ENCODE measurements at regions not wholly inside any gene's neighbourhood (a gene's known extent, or its start where the extent isn't known, plus 50 kb on each side); places are given as distances from the start of the nearest gene placed in this dataset.

GRCh38 chr6:15962449-15962764, 166.5 kb upstream of the MYLIP start (continued):
- no peak for TF ChIP-seq ELF1 (IDR thresholded peaks at IDR 0.05; ENCODE audit: borderline replicate concordance, low read depth)
- no peak for TF ChIP-seq JUND (IDR thresholded peaks at IDR 0.05)
- no peak for TF ChIP-seq SP1 (IDR thresholded peaks at IDR 0.05; ENCODE audit: low read depth)
- no peak for TF ChIP-seq EZH2 (IDR thresholded peaks at IDR 0.05)
- TF ChIP-seq CBX3 (IDR thresholded peaks at IDR 0.05; ENCODE audit: low read depth), result no peak
- TF ChIP-seq POLR2AphosphoS5 (IDR thresholded peaks at IDR 0.05; ENCODE audit: low read depth, low read length), result no peak
- TF ChIP-seq EGR1 (IDR thresholded peaks at IDR 0.05; ENCODE audit: low read depth), result no peak

GRCh38 chr6:15961635-15962448, 167.0 kb upstream of the MYLIP start:
- H3K9me2 ChIP-seq (ENCODE audit: insufficient read depth), result no peaks in the 10 kb centered on the region
- H3K79me2 ChIP-seq (ENCODE audit: insufficient read depth, low read length), result no peaks in the 10 kb centered on the region
- H3K36me3 ChIP-seq (ENCODE audit: control insufficient read depth in 1 of 2, insufficient read depth in 2 of 2, low read length in 2 of 2), result no peaks in the 10 kb centered on the region
- BruUV-seq (replicated peaks), result no TSS peak
- ChIA-PET POLR2A (no interaction called here), CTCF (no interaction called here), RAD21 (ENCODE audit: low non-redundant PET in 1 of 2, low total read pairs in 2 of 2, uncharacterized antibody in 2 of 2, unreplicated experiment in 2 of 2) (no interaction called here)
- no peaks in the 10 kb centered on the region for H4K20me1 ChIP-seq (ENCODE audit: insufficient read depth)
- H2AFZ ChIP-seq (ENCODE audit: low read depth, low read length, poor library complexity, severe bottlenecking), result no peak overlapping the region
- H3K27me3 ChIP-seq (ENCODE audit: insufficient read depth, low read length), result no peaks in the 10 kb centered on the region
- intact Hi-C loops (cut with micrococcal nuclease), result no loop called here
- H3K4me3 ChIP-seq (replicated peaks in 1 of 2; ENCODE audit: low read depth in 1 of 2, low read length in 2 of 2), result no peak overlapping the region
- H3K27ac ChIP-seq (ENCODE audit: low read depth, low read length), result no peak overlapping the region
- no peak for DNase-seq (ENCODE audit: low read depth, low spot score)
- H3K4me1 ChIP-seq (ENCODE audit: control insufficient read depth in 1 of 2, insufficient read depth in 2 of 2, low read length in 2 of 2), result no peaks in the 10 kb centered on the region
- no peak for ATAC-seq
- no peak overlapping the region for H3K4me2 ChIP-seq (ENCODE audit: low read length)
- no peak overlapping the region for H3K9ac ChIP-seq (ENCODE audit: low read length)
- no peaks in the 10 kb centered on the region for H3K9me3 ChIP-seq (ENCODE audit: control insufficient read depth in 1 of 2, insufficient read depth in 1 of 2, low read depth in 1 of 2, low read length in 2 of 2)
- TF ChIP-seq, protein P1, sequence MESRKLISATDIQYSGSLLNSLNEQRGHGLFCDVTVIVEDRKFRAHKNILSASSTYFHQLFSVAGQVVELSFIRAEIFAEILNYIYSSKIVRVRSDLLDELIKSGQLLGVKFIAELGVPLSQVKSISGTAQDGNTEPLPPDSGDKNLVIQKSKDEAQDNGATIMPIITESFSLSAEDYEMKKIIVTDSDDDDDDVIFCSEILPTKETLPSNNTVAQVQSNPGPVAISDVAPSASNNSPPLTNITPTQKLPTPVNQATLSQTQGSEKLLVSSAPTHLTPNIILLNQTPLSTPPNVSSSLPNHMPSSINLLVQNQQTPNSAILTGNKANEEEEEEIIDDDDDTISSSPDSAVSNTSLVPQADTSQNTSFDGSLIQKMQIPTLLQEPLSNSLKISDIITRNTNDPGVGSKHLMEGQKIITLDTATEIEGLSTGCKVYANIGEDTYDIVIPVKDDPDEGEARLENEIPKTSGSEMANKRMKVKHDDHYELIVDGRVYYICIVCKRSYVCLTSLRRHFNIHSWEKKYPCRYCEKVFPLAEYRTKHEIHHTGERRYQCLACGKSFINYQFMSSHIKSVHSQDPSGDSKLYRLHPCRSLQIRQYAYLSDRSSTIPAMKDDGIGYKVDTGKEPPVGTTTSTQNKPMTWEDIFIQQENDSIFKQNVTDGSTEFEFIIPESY (IDR thresholded peaks at IDR 0.05; ENCODE audit: extremely low read depth, insufficient replicate concordance, low read length), result no peak
- TF ChIP-seq ZFX (IDR thresholded peaks at IDR 0.05) (no peak), FOSL1 (IDR thresholded peaks at IDR 0.05; ENCODE audit: low read depth) (no peak), EZH2phosphoT487 (IDR thresholded peaks at IDR 0.05; ENCODE audit: borderline replicate concordance) (no peak), RAD21 (IDR thresholded peaks at IDR 0.05; ENCODE audit: low read depth) (no peak), EZH2 (IDR thresholded peaks at IDR 0.05) (no peak), TCF7L2 (IDR thresholded peaks at IDR 0.05; ENCODE audit: borderline replicate concordance, extremely low read depth, insufficient read depth, insufficient read length) (no peak), YY1 (IDR thresholded peaks at IDR 0.05; ENCODE audit: extremely low read depth, insufficient replicate concordance, low read depth, low read length) (no peak), SP1 (IDR thresholded peaks at IDR 0.05; ENCODE audit: low read depth) (no peak), ZNF274 (IDR thresholded peaks at IDR 0.05; ENCODE audit: low read depth, low read length) (no peak), EGR1 (IDR thresholded peaks at IDR 0.05; ENCODE audit: low read depth) (no peak), MAX (IDR thresholded peaks at IDR 0.05) (no peak), ELF1 (IDR thresholded peaks at IDR 0.05; ENCODE audit: borderline replicate concordance, low read depth) (no peak)
- TF ChIP-seq, protein P2, sequence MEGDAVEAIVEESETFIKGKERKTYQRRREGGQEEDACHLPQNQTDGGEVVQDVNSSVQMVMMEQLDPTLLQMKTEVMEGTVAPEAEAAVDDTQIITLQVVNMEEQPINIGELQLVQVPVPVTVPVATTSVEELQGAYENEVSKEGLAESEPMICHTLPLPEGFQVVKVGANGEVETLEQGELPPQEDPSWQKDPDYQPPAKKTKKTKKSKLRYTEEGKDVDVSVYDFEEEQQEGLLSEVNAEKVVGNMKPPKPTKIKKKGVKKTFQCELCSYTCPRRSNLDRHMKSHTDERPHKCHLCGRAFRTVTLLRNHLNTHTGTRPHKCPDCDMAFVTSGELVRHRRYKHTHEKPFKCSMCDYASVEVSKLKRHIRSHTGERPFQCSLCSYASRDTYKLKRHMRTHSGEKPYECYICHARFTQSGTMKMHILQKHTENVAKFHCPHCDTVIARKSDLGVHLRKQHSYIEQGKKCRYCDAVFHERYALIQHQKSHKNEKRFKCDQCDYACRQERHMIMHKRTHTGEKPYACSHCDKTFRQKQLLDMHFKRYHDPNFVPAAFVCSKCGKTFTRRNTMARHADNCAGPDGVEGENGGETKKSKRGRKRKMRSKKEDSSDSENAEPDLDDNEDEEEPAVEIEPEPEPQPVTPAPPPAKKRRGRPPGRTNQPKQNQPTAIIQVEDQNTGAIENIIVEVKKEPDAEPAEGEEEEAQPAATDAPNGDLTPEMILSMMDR (IDR thresholded peaks at IDR 0.05 in 2 of 3, conservative IDR thresholded peaks at IDR 0.05 in 1 of 3; ENCODE audit: borderline replicate concordance in 1 of 3, insufficient read depth in 1 of 3, low read depth in 2 of 3, low read length in 2 of 3), result no peak
